Endothelial cell of umbilical vein (primary cell): ENCODE measurements at regions not wholly inside any gene's neighbourhood (a gene's known extent, or its start where the extent isn't known, plus 50 kb on each side); places are given as distances from the start of the nearest gene placed in this dataset.

Experiments used
- BruUV-seq: library from RNA; stranded (reverse); fragments of 400-500 nt; replicated peaks from 2 replicates; lab custom pipeline; 2021; lab: Mats Ljungman, UMichigan
- CTCF ChIA-PET: fragments of 300-600, 350-600 bp; sonication (Branson Sonifier 250); formaldehyde crosslinking; loops from one replicate; lab custom pipeline; 2021; ENCODE audit warnings: antibody characterized with exemption, inconsistent platforms; lab: Charles Lee
- POLR2A ChIA-PET: fragments of 300-600, 350-600 bp; sonication (Branson Sonifier 250); formaldehyde crosslinking; loops from one replicate; lab custom pipeline; 2021; ENCODE audit warnings: antibody characterized with exemption, inconsistent platforms; lab: Charles Lee
- DNase-seq: peaks from one replicate; pipeline ENCODE4 v3.0.0-alpha.2; 2011; ENCODE audit warnings: low read depth, low spot score
- FAIRE-seq: peaks from 2 replicates; lab custom pipeline; 2011; peaks lifted over from hg19 to GRCh38; lab: Jason Lieb, UNC
- H2AFZ ChIP-seq: 2 replicates; pipeline ENCODE4 v1.6.0; 2012; ENCODE audit warnings: low read depth, low read length, control low read depth, inconsistent platforms
- H3K27ac ChIP-seq: 2 replicates; pipeline ENCODE4 v1.5.1; 2011; ENCODE audit warnings: low read depth, mild to moderate bottlenecking, control low read depth, low read length, moderate library complexity; ENCODE audit not compliant: insufficient read depth
- H3K27me3 ChIP-seq, 2 experiments: 2 replicates each; pipeline versions ENCODE4 v1.6.0 to v1.6.1; 2011; ENCODE audit warnings: low read length in 2 of 2, mixed read lengths in 1 of 2; ENCODE audit not compliant: control insufficient read depth in 2 of 2, insufficient read depth in 2 of 2
- H3K36me3 ChIP-seq, 2 experiments: 2 replicates in 1 of 2; 3 replicates in 1 of 2; pipeline ENCODE4 v1.5.1; 2011; ENCODE audit warnings: low read length in 2 of 2, mild to moderate bottlenecking in 1 of 2, moderate library complexity in 1 of 2; ENCODE audit not compliant: control insufficient read depth in 2 of 2, insufficient read depth in 2 of 2; ENCODE audit errors: extremely low read depth in 1 of 2
- H3K4me1 ChIP-seq: 3 replicates; pipeline ENCODE4 v1.5.1; 2011; ENCODE audit warnings: mild to moderate bottlenecking, low read length; ENCODE audit not compliant: control insufficient read depth, insufficient read depth; ENCODE audit errors: extremely low read depth
- H3K4me2 ChIP-seq: 2 replicates; pipeline ENCODE4 v1.6.1; 2011; ENCODE audit warnings: low read length, control low read depth, mixed read lengths; ENCODE audit not compliant: insufficient read depth
- H3K4me3 ChIP-seq, 3 experiments: fragments of 200-600 bp in 1 of 3; sonication (generic), shearing (Covaris generic) in 1 of 3; replicated peaks in 1 of 3; 2 replicates each; pipeline ENCODE4 v1.5.1; 2011 to 2016; ENCODE audit warnings: control low read depth in 3 of 3, low read length in 3 of 3, mild to moderate bottlenecking in 2 of 3, inconsistent platforms in 1 of 3, low read depth in 1 of 3, moderate library complexity in 1 of 3; ENCODE audit not compliant: insufficient read depth in 1 of 3
- H3K79me2 ChIP-seq: 2 replicates; pipeline ENCODE4 v1.6.0; 2012; ENCODE audit warnings: low read length, inconsistent platforms; ENCODE audit not compliant: control insufficient read depth, insufficient read depth
- H3K9ac ChIP-seq: replicated peaks from 2 replicates; pipeline ENCODE3; 2011; ENCODE audit warnings: low read length, control low read depth; ENCODE audit not compliant: insufficient read depth; ENCODE audit errors: extremely low read depth
- H3K9me1 ChIP-seq: replicated peaks from 3 replicates; pipeline ENCODE4 v1.6.0; 2011; ENCODE audit warnings: mild to moderate bottlenecking, low read length; ENCODE audit not compliant: control insufficient read depth, insufficient read depth; ENCODE audit errors: extremely low read depth
- H3K9me3 ChIP-seq: replicated peaks from 2 replicates; pipeline ENCODE4 v1.5.1; 2012; ENCODE audit warnings: low read length, inconsistent platforms; ENCODE audit not compliant: control insufficient read depth, insufficient read depth
- H4K20me1 ChIP-seq: replicated peaks from 2 replicates; pipeline ENCODE3; 2011; ENCODE audit warnings: mild to moderate bottlenecking, low read length; ENCODE audit not compliant: control insufficient read depth, insufficient read depth; ENCODE audit errors: extremely low read depth
- CTCF ChIP-seq, 2 donors: IDR thresholded peaks; 1 replicate in 1 of 2; 2 replicates in 1 of 2; pipeline ENCODE4 v1.5.1; 2011; ENCODE audit warnings: low read length in 2 of 2, mild to moderate bottlenecking in 2 of 2, moderate library complexity in 2 of 2, control low read depth in 1 of 2, inconsistent platforms in 1 of 2, low read depth in 1 of 2; ENCODE audit not compliant: insufficient read depth in 1 of 2; ENCODE audit errors: extremely low read depth in 1 of 2
- FOS ChIP-seq: IDR thresholded peaks from 2 replicates; pipeline ENCODE4 v1.6.1; 2011; ENCODE audit warnings: mild to moderate bottlenecking, low read length, moderate library complexity, borderline replicate concordance; ENCODE audit not compliant: insufficient read depth
- GATA2 ChIP-seq: IDR thresholded peaks from 2 replicates; pipeline ENCODE4 v1.7.0; 2011; ENCODE audit warnings: low read depth, mild to moderate bottlenecking, moderate library complexity, mixed read lengths, low read length; ENCODE audit not compliant: insufficient read length, insufficient read depth
- JUN ChIP-seq: IDR thresholded peaks from 2 replicates; pipeline ENCODE4 v1.6.1; 2011; ENCODE audit warnings: borderline replicate concordance, low read depth; ENCODE audit not compliant: insufficient read length, insufficient read depth
- MAX ChIP-seq: IDR thresholded peaks from 2 replicates; pipeline ENCODE4 v1.6.1; 2011; ENCODE audit not compliant: insufficient read depth, insufficient read length
- MYC ChIP-seq: IDR thresholded peaks from one replicate; pipeline ENCODE4 v1.6.1; 2011; ENCODE audit warnings: mild to moderate bottlenecking, low read depth, low read length
- POLR2AphosphoS5 ChIP-seq: IDR thresholded peaks from 2 replicates; pipeline ENCODE4 v1.6.1; 2012; ENCODE audit warnings: low read depth, mild to moderate bottlenecking, control low read depth, low read length, moderate library complexity; ENCODE audit not compliant: insufficient read depth
- dilution Hi-C: fragments of 300-500 bp; cut with MboI; formaldehyde crosslinking; loops from one replicate; pipeline ENCODE4 v1.15.0; 2019; ENCODE audit warnings: low sequenced_read_pairs; ENCODE audit not compliant: extremely low pct_ligation_motif_present
- intact Hi-C: fragments of 100-400 bp; cut with micrococcal nuclease; formaldehyde crosslinking; loops from one replicate; pipeline ENCODE4 v1.10.0; 2022

- Histone ChIP-seq H3K27ac (no peak overlapping the region), H3K27me3 (no peaks in the 10 kb centered on the region), H3K79me2 (no peaks in the 10 kb centered on the region), H2AFZ (no peak overlapping the region), H3K9me1 (no peaks in the 10 kb centered on the region), H3K9ac (no peak overlapping the region), H4K20me1 (no peaks in the 10 kb centered on the region), H3K4me2 (no peak overlapping the region), H3K4me1 (no peaks in the 10 kb centered on the region), H3K4me3 (no peak overlapping the region), H3K36me3 (no peaks in the 10 kb centered on the region), H3K9me3 (peaks cover 3% of the 10 kb centered on the region)
- intact Hi-C loops (no loop called here), dilution Hi-C loops (no loop called here)
- ChIA-PET CTCF (no interaction called here), POLR2A (no interaction called here)
- no TSS peak for BruUV-seq
- DNase-seq (no peak), FAIRE-seq (no peak)
- TF ChIP-seq FOS (no peak), MYC (no peak), GATA2 (no peak), POLR2AphosphoS5 (no peak), JUN (no peak), MAX (no peak), CTCF (IDR thresholded peaks at IDR 0.05; ENCODE audit: extremely low read depth in 1 of 2, insufficient read depth in 1 of 2, low read depth in 1 of 2, low read length in 2 of 2) (no peak)
These were observed 150.6 kb downstream of the ZNF648 start for GRCh38 chr1:181910905-181911304.
